ENCODE measurements at regions not wholly inside any gene's neighbourhood (a gene's known extent, or its start where the extent isn't known, plus 50 kb on each side); places are given as distances from the start of the nearest gene placed in this dataset.

DNA sequence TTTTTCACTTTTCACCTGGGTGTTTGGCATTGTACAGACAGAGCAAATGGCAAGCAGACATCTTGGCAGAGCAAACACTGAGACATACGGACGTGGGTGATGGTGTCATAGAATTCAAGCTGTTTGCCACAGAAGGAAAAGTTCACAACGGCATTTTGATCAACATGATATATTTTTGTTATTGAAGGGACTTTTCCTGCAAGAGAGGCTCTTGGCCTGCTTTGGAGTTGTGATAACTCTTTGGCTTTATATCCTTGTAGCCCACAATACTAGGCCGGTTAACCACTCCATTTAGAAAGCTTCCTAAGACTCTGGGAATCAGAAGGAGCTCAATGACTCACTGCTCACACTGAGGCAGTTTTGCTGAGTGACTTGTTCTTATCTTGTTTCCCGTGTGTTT, 1038.3 kb downstream of the TLE1 start:
- H3K4me3 ChIP-seq (ENCODE audit: low read depth, low read length) = no peak overlapping the region
- no peak for DNase-seq (ENCODE audit: low read depth)
- no peak for TF ChIP-seq CTCF (IDR thresholded peaks at IDR 0.05; ENCODE audit: control insufficient read depth, extremely low read depth, insufficient read depth)

DNA sequence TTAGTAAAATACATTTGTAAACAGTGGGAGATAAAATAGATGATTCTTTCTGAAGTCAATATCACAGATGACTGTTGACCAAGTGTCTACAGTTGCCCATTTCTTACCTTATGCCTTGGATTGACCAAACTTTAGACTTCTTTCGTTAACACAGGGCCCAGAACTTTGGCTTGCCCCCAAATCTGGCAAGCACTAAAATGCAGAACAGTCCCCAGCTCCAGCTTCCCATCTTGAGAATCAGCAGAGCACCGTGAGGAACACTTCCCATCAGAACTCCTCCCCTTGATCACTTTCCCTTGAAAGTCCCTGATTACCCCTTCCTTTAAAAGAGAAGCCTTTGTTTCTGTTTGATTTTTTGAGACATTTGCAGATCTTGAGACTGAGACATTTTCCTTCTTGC, 1039.9 kb downstream of the TLE1 start:
- DNase-seq (ENCODE audit: low read depth) = no peak
- no peak overlapping the region for H3K4me3 ChIP-seq (ENCODE audit: low read depth, low read length)
- TF ChIP-seq CTCF (IDR thresholded peaks at IDR 0.05; ENCODE audit: control insufficient read depth, extremely low read depth, insufficient read depth) = no peak

- TF ChIP-seq CTCF (IDR thresholded peaks at IDR 0.05; ENCODE audit: control insufficient read depth, extremely low read depth, insufficient read depth) = no peak
- no peak overlapping the region for H3K4me3 ChIP-seq (ENCODE audit: low read depth, low read length)
- DNase-seq (ENCODE audit: low read depth) = no peak
Observed at GRCh38 chr9:80649001-80649420, 1040.3 kb downstream of the TLE1 start.

DNA sequence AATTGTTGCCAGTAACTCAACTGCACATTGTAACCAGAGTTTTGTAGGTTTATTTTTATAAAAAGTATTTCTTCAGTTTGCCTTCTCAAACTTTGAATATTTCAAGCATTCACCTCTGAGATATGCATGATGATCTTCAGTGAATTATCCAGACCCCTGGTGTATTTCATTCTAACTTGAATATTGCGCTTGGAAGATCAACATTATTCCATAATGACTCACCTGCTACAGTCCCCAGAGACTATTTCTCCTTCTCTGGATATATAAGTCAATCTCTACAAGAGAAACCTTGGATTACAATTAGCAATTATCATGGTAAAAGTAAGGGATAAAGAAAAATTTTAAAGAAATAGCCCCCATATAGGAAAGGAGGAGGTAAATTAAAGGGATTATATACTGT, 1041.0 kb downstream of the TLE1 start:
- no peak for DNase-seq (ENCODE audit: low read depth)
- no peak for TF ChIP-seq CTCF (IDR thresholded peaks at IDR 0.05; ENCODE audit: control insufficient read depth, extremely low read depth, insufficient read depth)
- H3K4me3 ChIP-seq (ENCODE audit: low read depth, low read length) = no peak overlapping the region

GRCh38 chr9:80646211-80646610, 1043.1 kb downstream of the TLE1 start:
- no peak for DNase-seq (ENCODE audit: low read depth)
- no peak overlapping the region for H3K4me3 ChIP-seq (ENCODE audit: low read depth, low read length)
- no peak for TF ChIP-seq CTCF (IDR thresholded peaks at IDR 0.05; ENCODE audit: control insufficient read depth, extremely low read depth, insufficient read depth)

DNA sequence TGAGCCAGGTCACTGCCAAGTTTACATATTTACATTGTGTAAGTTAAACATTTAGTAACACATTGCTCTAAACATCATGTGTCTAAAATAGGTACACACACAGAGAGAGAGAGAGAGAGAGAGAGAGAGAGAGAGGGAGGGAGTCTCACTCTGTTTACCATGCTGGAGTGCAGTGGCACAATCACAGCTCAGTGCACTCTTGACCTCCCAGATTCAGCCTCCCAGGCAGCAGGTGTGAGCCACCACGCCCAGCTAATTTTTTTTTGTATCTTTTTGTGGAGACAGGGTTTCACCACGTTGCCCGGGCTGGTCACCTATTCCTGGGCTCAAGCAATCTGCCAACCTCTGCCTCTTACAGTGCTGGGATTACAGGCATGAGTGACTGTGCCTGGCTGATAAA, 1045.3 kb downstream of the TLE1 start:
- peak; percentile 77 for DNase-seq (ENCODE audit: low read depth)
- TF ChIP-seq CTCF (IDR thresholded peaks at IDR 0.05; ENCODE audit: control insufficient read depth, extremely low read depth, insufficient read depth) = no peak
- H3K4me3 ChIP-seq (ENCODE audit: low read depth, low read length) = no peak overlapping the region

GRCh38 chr9:80635065-80635464, 1054.3 kb downstream of the TLE1 start:
- no peak overlapping the region for H3K4me3 ChIP-seq (ENCODE audit: low read depth, low read length)
- no peak for TF ChIP-seq CTCF (IDR thresholded peaks at IDR 0.05; ENCODE audit: control insufficient read depth, extremely low read depth, insufficient read depth)
- no peak for DNase-seq (ENCODE audit: low read depth)
